ENCODE measurements at regions not wholly inside any gene's neighbourhood (a gene's known extent, or its start where the extent isn't known, plus 50 kb on each side); places are given as distances from the start of the nearest gene placed in this dataset.
"Not testable (repeated sequence)": the region's sequence is repeated elsewhere in the genome, so short reads cannot be mapped to it uniquely, and the experiment has no call there.

DNA sequence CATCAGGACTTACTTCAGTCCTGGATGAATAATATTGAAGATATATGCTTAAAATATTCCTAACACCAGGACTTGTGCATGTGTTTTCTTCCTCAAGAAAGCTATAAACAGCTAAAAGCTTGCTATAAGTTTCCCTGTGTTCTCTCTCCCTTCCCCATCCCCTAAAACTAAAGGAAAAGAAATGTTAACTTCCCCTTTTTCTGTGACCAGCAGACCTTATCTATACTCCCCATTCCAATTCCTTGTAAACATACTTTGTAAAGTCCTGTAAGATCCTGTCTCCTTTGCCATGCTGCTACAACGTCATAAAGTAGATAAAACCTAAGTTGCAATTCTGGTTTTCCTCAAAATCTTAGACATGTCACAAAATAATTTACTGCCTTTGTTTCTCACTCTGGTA, 517.8 kb upstream of the CDH10 start:
- H3K27me3 ChIP-seq (replicated peaks; ENCODE audit: control insufficient read depth, insufficient read depth, low read length); H3K9me3 ChIP-seq (ENCODE audit: control insufficient read depth, low read length); H3K36me3 ChIP-seq (ENCODE audit: control insufficient read depth, insufficient read depth, low read length, severe bottlenecking); H3K9ac ChIP-seq (ENCODE audit: low read length); DNase-seq (ENCODE audit: low read depth); H3K4me1 ChIP-seq (ENCODE audit: control insufficient read depth, insufficient read depth, low read length); H3K4me3 ChIP-seq (ENCODE audit: low read length): not testable (repeated sequence)

GRCh38 chr5:25160891-25161290, 516.1 kb upstream of the CDH10 start:
- Histone ChIP-seq H3K9me3 (ENCODE audit: control insufficient read depth, low read length) (no peaks in the 10 kb centered on the region), H3K36me3 (ENCODE audit: control insufficient read depth, insufficient read depth, low read length, severe bottlenecking) (no peaks in the 10 kb centered on the region), H3K27me3 (replicated peaks; ENCODE audit: control insufficient read depth, insufficient read depth, low read length) (no peaks in the 10 kb centered on the region), H3K4me1 (ENCODE audit: control insufficient read depth, insufficient read depth, low read length) (no peaks in the 10 kb centered on the region), H3K4me3 (ENCODE audit: low read length) (no peak overlapping the region), H3K9ac (ENCODE audit: low read length) (no peak overlapping the region)
- no peak for DNase-seq (ENCODE audit: low read depth)

- no peak overlapping the region for H3K4me3 ChIP-seq (ENCODE audit: low read length)
- no peaks in the 10 kb centered on the region for H3K4me1 ChIP-seq (ENCODE audit: control insufficient read depth, insufficient read depth, low read length)
- H3K36me3 ChIP-seq (ENCODE audit: control insufficient read depth, insufficient read depth, low read length, severe bottlenecking), result no peaks in the 10 kb centered on the region
- no peak for DNase-seq (ENCODE audit: low read depth)
- H3K9ac ChIP-seq (ENCODE audit: low read length), result no peak overlapping the region
- no peaks in the 10 kb centered on the region for H3K27me3 ChIP-seq (replicated peaks; ENCODE audit: control insufficient read depth, insufficient read depth, low read length)
- peaks cover 5% of the 10 kb centered on the region for H3K9me3 ChIP-seq (ENCODE audit: control insufficient read depth, low read length)
These were observed 506.0 kb upstream of the CDH10 start for GRCh38 chr5:25150819-25151218.

GRCh38 chr5:25128606-25129005, 483.8 kb upstream of the CDH10 start:
- H3K9ac ChIP-seq (ENCODE audit: low read length), result no peak overlapping the region
- no peaks in the 10 kb centered on the region for H3K36me3 ChIP-seq (ENCODE audit: control insufficient read depth, insufficient read depth, low read length, severe bottlenecking)
- H3K27me3 ChIP-seq (replicated peaks; ENCODE audit: control insufficient read depth, insufficient read depth, low read length), result no peaks in the 10 kb centered on the region
- no peaks in the 10 kb centered on the region for H3K9me3 ChIP-seq (ENCODE audit: control insufficient read depth, low read length)
- no peak overlapping the region for H3K4me3 ChIP-seq (ENCODE audit: low read length)
- no peaks in the 10 kb centered on the region for H3K4me1 ChIP-seq (ENCODE audit: control insufficient read depth, insufficient read depth, low read length)
- DNase-seq (ENCODE audit: low read depth), result no peak

DNA sequence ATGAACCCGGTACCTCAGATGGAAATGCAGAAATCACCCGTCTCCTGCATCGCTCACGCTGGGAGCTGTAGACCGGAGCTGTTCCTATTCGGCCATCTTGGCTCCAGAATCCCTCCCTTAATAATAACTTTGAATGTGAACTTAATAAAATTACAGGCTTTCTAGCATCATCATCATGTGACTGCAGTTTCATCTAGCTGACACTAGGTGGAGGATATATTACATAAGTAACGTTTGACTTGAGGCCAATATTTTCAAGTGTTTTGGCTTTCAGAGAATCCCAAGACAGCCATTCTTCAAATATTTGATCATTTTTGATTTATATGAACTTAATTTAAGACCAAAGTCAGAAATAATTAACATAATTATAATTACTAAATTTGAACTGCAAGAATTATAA, 474.9 kb upstream of the CDH10 start:
- H3K4me3 ChIP-seq (ENCODE audit: low read length), result no peak overlapping the region
- no peaks in the 10 kb centered on the region for H3K27me3 ChIP-seq (replicated peaks; ENCODE audit: control insufficient read depth, insufficient read depth, low read length)
- H3K4me1 ChIP-seq (ENCODE audit: control insufficient read depth, insufficient read depth, low read length), result no peaks in the 10 kb centered on the region
- H3K9ac ChIP-seq (ENCODE audit: low read length), result no peak overlapping the region
- DNase-seq (ENCODE audit: low read depth), result peak; percentile 1
- no peaks in the 10 kb centered on the region for H3K9me3 ChIP-seq (ENCODE audit: control insufficient read depth, low read length)
- H3K36me3 ChIP-seq (ENCODE audit: control insufficient read depth, insufficient read depth, low read length, severe bottlenecking), result no peaks in the 10 kb centered on the region

GRCh38 chr5:25107853-25108252, 463.1 kb upstream of the CDH10 start:
- H3K9ac ChIP-seq (ENCODE audit: low read length), result no peak overlapping the region
- no peak for DNase-seq (ENCODE audit: low read depth)
- no peaks in the 10 kb centered on the region for H3K36me3 ChIP-seq (ENCODE audit: control insufficient read depth, insufficient read depth, low read length, severe bottlenecking)
- H3K9me3 ChIP-seq (ENCODE audit: control insufficient read depth, low read length), result no peaks in the 10 kb centered on the region
- no peaks in the 10 kb centered on the region for H3K4me1 ChIP-seq (ENCODE audit: control insufficient read depth, insufficient read depth, low read length)
- no peaks in the 10 kb centered on the region for H3K27me3 ChIP-seq (replicated peaks; ENCODE audit: control insufficient read depth, insufficient read depth, low read length)
- no peak overlapping the region for H3K4me3 ChIP-seq (ENCODE audit: low read length)

GRCh38 chr5:25099538-25099937, 454.8 kb upstream of the CDH10 start:
- Histone ChIP-seq H3K4me1 (ENCODE audit: control insufficient read depth, insufficient read depth, low read length) (no peaks in the 10 kb centered on the region), H3K36me3 (ENCODE audit: control insufficient read depth, insufficient read depth, low read length, severe bottlenecking) (no peaks in the 10 kb centered on the region), H3K27me3 (replicated peaks; ENCODE audit: control insufficient read depth, insufficient read depth, low read length) (no peaks in the 10 kb centered on the region), H3K4me3 (ENCODE audit: low read length) (no peak overlapping the region), H3K9me3 (ENCODE audit: control insufficient read depth, low read length) (no peaks in the 10 kb centered on the region), H3K9ac (ENCODE audit: low read length) (no peak overlapping the region)
- DNase-seq (ENCODE audit: low read depth), result no peak

DNA sequence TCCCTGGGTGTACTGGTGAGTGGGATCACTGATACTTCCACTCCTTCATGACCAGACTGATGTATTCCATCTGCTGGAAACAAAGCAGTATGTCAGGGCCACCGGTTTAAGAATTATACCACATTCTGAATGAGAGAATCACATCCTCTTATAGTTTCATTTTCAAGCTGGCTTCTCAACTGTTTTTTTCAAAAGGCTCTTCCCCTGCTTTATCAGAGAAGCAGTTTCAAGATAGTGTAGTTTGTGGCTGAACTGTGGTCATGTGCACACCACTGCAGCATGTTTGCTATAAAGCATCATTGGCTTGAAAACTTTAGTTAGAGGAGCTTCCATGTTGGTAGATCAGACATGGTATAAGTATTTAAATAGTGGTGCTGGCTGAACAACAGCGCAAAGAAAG, 450.5 kb upstream of the CDH10 start:
- H3K9me3 ChIP-seq (ENCODE audit: control insufficient read depth, low read length), result no peaks in the 10 kb centered on the region
- H3K9ac ChIP-seq (ENCODE audit: low read length), result no peak overlapping the region
- no peak for DNase-seq (ENCODE audit: low read depth)
- no peak overlapping the region for H3K4me3 ChIP-seq (ENCODE audit: low read length)
- no peaks in the 10 kb centered on the region for H3K36me3 ChIP-seq (ENCODE audit: control insufficient read depth, insufficient read depth, low read length, severe bottlenecking)
- H3K27me3 ChIP-seq (replicated peaks; ENCODE audit: control insufficient read depth, insufficient read depth, low read length), result no peaks in the 10 kb centered on the region
- H3K4me1 ChIP-seq (ENCODE audit: control insufficient read depth, insufficient read depth, low read length), result no peaks in the 10 kb centered on the region

DNA sequence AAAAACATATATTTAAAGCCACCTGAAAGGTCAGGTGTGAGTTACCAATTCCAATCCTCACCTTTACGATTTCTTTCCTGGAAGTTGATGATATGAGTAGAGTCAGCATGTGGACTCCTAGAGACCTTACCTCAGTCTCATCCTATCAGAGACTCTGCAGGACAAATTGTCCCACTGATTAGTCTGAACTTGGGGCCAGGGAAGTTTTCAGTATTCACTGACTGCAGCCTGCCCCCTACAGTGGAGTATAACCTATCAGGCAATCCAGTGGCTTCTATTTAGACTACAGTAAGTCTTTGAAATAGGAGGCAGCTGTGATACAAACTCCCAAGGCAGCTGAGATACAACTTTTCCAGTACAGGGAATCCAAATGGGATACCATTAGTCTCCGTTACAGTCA, 449.4 kb upstream of the CDH10 start:
- H3K27me3 ChIP-seq (replicated peaks; ENCODE audit: control insufficient read depth, insufficient read depth, low read length), result no peaks in the 10 kb centered on the region
- no peaks in the 10 kb centered on the region for H3K4me1 ChIP-seq (ENCODE audit: control insufficient read depth, insufficient read depth, low read length)
- DNase-seq (ENCODE audit: low read depth), result no peak
- H3K4me3 ChIP-seq (ENCODE audit: low read length), result no peak overlapping the region
- no peaks in the 10 kb centered on the region for H3K36me3 ChIP-seq (ENCODE audit: control insufficient read depth, insufficient read depth, low read length, severe bottlenecking)
- no peaks in the 10 kb centered on the region for H3K9me3 ChIP-seq (ENCODE audit: control insufficient read depth, low read length)
- H3K9ac ChIP-seq (ENCODE audit: low read length), result no peak overlapping the region

DNA sequence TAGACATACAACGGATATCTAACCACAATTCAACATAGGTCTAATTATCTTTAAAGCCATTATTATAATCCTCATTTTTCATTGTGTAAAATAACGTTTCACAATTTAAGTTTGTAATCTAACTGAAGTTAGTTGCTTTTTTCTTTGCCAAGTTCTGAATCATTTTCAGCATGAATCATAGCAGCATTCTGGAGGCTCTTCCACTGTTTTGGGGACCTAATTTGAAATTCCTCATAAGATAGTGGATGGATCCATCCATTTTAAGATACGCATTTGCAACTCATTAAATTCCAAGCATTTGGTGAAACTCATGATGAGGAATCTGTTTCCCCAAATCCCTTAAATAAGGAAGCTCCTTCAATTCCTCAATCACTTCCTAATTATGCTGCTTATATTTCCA, 447.1 kb upstream of the CDH10 start:
- H3K4me1 ChIP-seq (ENCODE audit: control insufficient read depth, insufficient read depth, low read length), result no peaks in the 10 kb centered on the region
- peak; percentile 1 for DNase-seq (ENCODE audit: low read depth)
- H3K36me3 ChIP-seq (ENCODE audit: control insufficient read depth, insufficient read depth, low read length, severe bottlenecking), result no peaks in the 10 kb centered on the region
- H3K9me3 ChIP-seq (ENCODE audit: control insufficient read depth, low read length), result no peaks in the 10 kb centered on the region
- H3K4me3 ChIP-seq (ENCODE audit: low read length), result no peak overlapping the region
- no peak overlapping the region for H3K9ac ChIP-seq (ENCODE audit: low read length)
- H3K27me3 ChIP-seq (replicated peaks; ENCODE audit: control insufficient read depth, insufficient read depth, low read length), result no peaks in the 10 kb centered on the region

GRCh38 chr5:25090854-25091253, 446.1 kb upstream of the CDH10 start:
- no peak for DNase-seq (ENCODE audit: low read depth)

DNA sequence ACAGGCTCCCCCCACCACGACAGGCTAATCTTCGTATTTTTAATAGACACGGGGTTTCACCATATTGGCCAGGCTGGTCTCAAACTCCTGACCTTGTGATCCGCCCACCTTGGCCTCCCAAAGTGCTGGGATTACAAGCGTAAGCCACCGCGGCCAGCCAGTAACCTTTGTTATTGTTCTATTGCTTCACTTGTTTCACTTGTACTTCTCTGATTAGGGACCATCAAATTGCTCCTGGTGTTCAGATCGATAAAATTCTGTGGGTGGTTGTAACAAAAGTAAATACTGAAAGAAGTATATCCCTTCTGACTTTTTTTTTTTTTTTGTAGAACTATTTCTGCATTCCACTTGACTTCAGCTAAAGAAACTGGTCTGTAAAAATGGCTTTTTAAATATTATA, 445.5 kb upstream of the CDH10 start:
- Histone ChIP-seq H3K27me3 (replicated peaks; ENCODE audit: control insufficient read depth, insufficient read depth, low read length) (no peaks in the 10 kb centered on the region), H3K9me3 (ENCODE audit: control insufficient read depth, low read length) (no peaks in the 10 kb centered on the region), H3K4me3 (ENCODE audit: low read length) (no peak overlapping the region), H3K9ac (ENCODE audit: low read length) (no peak overlapping the region), H3K36me3 (ENCODE audit: control insufficient read depth, insufficient read depth, low read length, severe bottlenecking) (no peaks in the 10 kb centered on the region), H3K4me1 (ENCODE audit: control insufficient read depth, insufficient read depth, low read length) (no peaks in the 10 kb centered on the region)
- DNase-seq (ENCODE audit: low read depth), result no peak

More at GRCh38 chr5:25090854-25091253, 446.1 kb upstream of the CDH10 start:
- Histone ChIP-seq H3K9ac (ENCODE audit: low read length) (no peak overlapping the region), H3K36me3 (ENCODE audit: control insufficient read depth, insufficient read depth, low read length, severe bottlenecking) (no peaks in the 10 kb centered on the region), H3K4me1 (ENCODE audit: control insufficient read depth, insufficient read depth, low read length) (no peaks in the 10 kb centered on the region), H3K9me3 (ENCODE audit: control insufficient read depth, low read length) (no peaks in the 10 kb centered on the region), H3K27me3 (replicated peaks; ENCODE audit: control insufficient read depth, insufficient read depth, low read length) (no peaks in the 10 kb centered on the region), H3K4me3 (ENCODE audit: low read length) (no peak overlapping the region)
